Ectodermal cell (in vitro differentiated cells): ENCODE measurements at regions not wholly inside any gene's neighbourhood (a gene's known extent, or its start where the extent isn't known, plus 50 kb on each side); places are given as distances from the start of the nearest gene placed in this dataset.

Source experiments
- H3K27ac ChIP-seq: 2 replicates; pipeline ENCODE4 v1.7.0; 2013; ENCODE audit warnings: mild to moderate bottlenecking, low read depth, low read length; ENCODE audit not compliant: insufficient read depth, poor library complexity, severe bottlenecking
- H3K27me3 ChIP-seq: 2 replicates; pipeline ENCODE4 v1.7.0; 2013; ENCODE audit warnings: mild to moderate bottlenecking, low read length; ENCODE audit not compliant: insufficient read depth, control insufficient read depth, poor library complexity, severe bottlenecking
- H3K36me3 ChIP-seq: one replicate; pipeline ENCODE4 v1.7.0; 2013; ENCODE audit warnings: low read length; ENCODE audit not compliant: control insufficient read depth, insufficient read depth
- H3K4me1 ChIP-seq: one replicate; pipeline ENCODE4 v1.7.0; 2013; ENCODE audit warnings: low read length; ENCODE audit not compliant: control insufficient read depth, insufficient read depth
- H3K4me3 ChIP-seq: 2 replicates; pipeline ENCODE4 v1.7.0; 2013; ENCODE audit warnings: low read depth, low read length, control low read depth; ENCODE audit not compliant: insufficient read depth
- H3K9me3 ChIP-seq: 2 replicates; pipeline ENCODE4 v1.7.0; 2013; ENCODE audit warnings: mild to moderate bottlenecking, low read length, moderate library complexity; ENCODE audit not compliant: control insufficient read depth
- WGBS, 2 experiments: methylation state at CpG; one replicate each; pipeline ENCODE4 v1.1.7; 2013; ENCODE audit warnings: missing lambda C conversion rate in 2 of 2; 5-methylcytosine and 5-hydroxymethylcytosine counted together

DNA sequence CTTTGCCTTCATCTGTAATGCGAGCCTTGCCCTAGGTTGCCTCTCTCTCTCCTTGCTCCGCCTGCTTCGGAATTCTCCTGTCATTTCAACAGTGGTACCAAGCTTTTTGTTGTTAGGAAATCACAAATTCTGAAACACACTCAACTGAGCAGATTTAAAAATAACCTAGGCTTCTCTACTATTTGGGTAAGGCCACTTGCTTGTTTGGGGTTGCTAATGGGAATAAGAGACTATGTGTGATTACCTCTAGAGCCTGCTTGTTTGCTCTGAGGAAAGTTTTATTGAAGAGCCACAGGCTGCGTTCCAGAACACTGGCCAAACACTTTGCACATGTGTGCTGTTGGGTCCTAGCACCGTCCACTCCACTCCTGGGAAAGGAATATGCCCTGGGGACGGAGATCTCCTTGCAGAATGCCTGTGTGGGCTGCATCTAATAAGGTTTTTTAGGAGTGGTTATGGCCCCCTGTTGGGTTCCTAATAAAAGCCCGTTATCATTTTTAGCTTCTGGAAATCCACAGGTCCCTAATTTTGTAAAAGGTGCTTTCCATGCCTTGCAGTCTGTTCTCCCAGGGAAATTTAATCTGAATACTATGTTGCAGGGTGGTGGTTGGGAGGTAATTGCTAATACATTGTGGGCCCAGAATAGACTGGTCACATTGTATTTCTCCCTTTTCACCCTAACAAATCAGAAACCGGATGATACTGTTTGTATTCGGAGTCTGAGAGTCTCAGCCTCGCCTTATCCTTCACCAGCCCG lies 68.7 kb upstream of the KLF6 start:
- no peaks in the 10 kb centered on the region for H3K27me3 ChIP-seq
- WGBS, 2 experiments: 67 to 81% methylated on average over 11 of the region's 11 CpGs

GRCh38 chr10:3853016-3853415 lies 68.0 kb upstream of the KLF6 start:
- no peaks in the 10 kb centered on the region for H3K36me3 ChIP-seq
- H3K27ac ChIP-seq: no peak overlapping the region
- no peaks in the 10 kb centered on the region for H3K9me3 ChIP-seq
- WGBS, 2 experiments: 83 to 88% methylated on average over 10 of the region's 10 CpGs
- no peaks in the 10 kb centered on the region for H3K4me1 ChIP-seq
- no peaks in the 10 kb centered on the region for H3K27me3 ChIP-seq
- H3K4me3 ChIP-seq: no peak overlapping the region

More for the DNA sequence above, 68.7 kb upstream of the KLF6 start:
- Histone ChIP-seq H3K27ac (no peak overlapping the region), H3K9me3 (no peaks in the 10 kb centered on the region), H3K4me3 (no peak overlapping the region), H3K36me3 (no peaks in the 10 kb centered on the region), H3K4me1 (no peaks in the 10 kb centered on the region)

GRCh38 chr10:3852147-3852904 lies 67.3 kb upstream of the KLF6 start:
- Histone ChIP-seq H3K27me3 (no peaks in the 10 kb centered on the region), H3K27ac (no peak overlapping the region), H3K4me1 (no peaks in the 10 kb centered on the region), H3K9me3 (no peaks in the 10 kb centered on the region), H3K4me3 (no peak overlapping the region), H3K36me3 (no peaks in the 10 kb centered on the region)
- 77 to 88% methylated on average over 7 to 9 of the region's 10 CpGs for WGBS, 2 experiments

DNA sequence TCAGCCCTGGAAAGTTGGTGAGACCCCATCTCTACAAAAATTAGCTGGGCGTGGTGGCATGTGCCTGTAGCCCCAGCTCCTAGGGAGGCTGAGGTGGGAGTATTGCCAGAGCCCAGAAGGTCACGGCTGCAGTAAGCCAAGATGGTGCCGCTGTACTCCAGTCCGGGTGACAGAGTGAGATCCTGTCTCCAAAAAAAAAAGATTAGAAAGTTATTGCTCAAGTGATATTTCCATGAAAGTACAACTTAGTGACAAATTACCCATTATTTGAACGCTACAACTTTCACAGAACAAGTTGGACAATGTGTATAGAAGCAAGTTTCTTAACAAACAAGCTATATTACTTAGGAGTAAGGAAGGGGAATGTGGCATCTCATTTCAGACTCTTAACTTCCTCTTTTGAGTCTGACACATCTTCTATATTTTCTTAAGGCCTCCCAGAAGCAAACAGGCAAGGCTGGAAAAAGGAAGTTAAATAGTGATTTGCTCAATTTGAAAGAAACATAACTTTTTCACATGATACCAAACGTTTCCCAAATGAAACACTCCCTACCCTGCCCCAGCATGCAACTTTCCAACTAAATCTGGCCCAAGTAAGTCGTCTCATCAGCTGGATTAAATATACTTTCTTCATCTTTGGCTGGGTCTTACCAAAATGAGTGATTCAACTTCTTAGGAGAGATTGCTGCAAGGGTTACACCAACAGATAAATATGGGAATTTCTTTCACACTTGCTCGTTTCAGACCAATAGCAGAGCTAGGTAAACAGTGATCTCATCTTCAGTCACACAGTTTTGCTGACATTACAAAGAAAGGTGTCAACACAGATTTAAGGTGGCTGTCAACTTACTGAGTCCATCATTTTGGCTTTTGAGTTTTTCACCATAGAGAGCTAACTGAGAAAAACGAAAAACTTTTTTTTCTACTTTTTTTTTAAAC lies 66.3 kb upstream of the KLF6 start:
- no peak overlapping the region for H3K27ac ChIP-seq
- WGBS, 2 experiments: 86 to 87% methylated on average over 9 of the region's 9 CpGs
- H3K4me3 ChIP-seq: no peak overlapping the region
- no peaks in the 10 kb centered on the region for H3K9me3 ChIP-seq
- no peaks in the 10 kb centered on the region for H3K36me3 ChIP-seq
- H3K4me1 ChIP-seq: no peaks in the 10 kb centered on the region
- no peaks in the 10 kb centered on the region for H3K27me3 ChIP-seq

DNA sequence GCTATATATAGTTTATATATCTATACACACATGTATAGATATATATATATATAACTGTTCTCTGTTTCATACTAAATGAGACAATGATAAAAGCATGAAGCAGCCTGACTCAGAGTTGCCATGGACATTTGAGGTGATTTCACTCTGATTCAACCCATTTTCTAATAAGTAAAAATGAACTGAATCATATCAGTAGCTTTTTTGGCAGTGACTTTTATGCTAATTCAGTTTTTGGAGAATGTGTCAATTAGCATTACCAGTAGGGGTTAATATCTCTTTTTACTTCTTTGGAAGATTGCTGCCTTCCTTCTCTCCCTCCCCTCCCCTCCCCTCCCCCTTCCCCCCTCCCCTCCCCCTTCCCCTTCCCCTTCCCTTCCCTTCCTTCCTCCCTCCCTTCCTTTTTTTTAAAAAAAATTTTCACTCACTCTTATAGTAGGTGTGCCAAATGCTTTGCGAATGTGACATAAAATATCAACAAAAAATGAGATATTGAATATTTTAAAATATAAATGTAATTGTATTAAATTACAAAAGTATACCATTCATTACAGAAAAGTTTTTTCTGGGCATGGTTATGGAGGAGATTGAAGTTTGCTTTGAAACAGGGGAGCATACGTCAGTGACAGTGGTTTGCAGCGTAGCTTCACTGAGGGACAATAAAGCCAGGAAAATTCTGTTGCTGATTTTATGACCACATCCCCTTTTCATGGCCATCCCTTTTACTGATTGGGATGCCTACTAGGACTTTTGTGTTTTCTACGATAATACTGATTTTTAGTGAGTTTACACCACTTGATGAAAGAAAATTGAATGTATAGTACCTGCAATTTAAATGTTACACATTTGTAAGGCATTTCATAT lies 64.0 kb upstream of the KLF6 start:
- 95 to 100% methylated on average over 2 to 3 of the region's 4 CpGs for WGBS, 2 experiments
- H3K4me3 ChIP-seq: no peak overlapping the region
- H3K4me1 ChIP-seq: no peaks in the 10 kb centered on the region
- no peaks in the 10 kb centered on the region for H3K36me3 ChIP-seq
- no peak overlapping the region for H3K27ac ChIP-seq
- no peaks in the 10 kb centered on the region for H3K9me3 ChIP-seq
- H3K27me3 ChIP-seq: no peaks in the 10 kb centered on the region

DNA sequence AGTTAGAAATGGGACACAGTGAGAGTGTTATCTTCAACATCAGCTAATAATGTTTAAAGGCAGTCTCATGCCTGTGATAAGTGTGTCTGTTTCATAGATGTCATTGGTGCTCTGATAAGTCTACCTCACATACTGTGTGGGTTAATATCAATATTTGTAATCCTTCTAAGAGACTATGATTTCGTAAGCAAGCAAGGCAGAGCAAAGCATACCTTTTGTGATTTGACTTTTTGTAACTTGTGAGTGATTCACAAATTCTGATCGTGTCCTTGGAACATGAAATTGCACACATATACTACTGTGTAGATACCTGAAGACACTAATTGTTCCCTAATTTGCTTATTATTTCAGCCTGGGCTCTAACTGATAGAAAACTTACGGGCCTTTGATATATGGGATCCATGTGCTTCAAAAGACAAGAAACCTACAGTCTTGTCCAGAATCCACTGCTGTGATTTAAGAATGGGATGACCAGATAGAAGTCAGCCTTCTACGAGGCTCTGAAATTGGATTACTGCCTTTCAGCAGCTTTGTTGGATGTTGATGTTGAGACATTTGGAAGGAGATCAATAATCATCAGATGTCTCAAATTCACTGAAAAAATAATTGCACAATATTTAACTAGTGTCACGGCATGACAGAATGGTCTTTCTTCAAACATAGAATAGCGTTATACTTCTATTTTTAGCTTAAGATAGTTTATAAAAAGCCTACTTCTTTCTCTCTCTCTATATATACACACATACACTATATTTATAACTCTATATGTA lies 63.2 kb upstream of the KLF6 start:
- H3K9me3 ChIP-seq: no peaks in the 10 kb centered on the region
- no peaks in the 10 kb centered on the region for H3K4me1 ChIP-seq
- no peak overlapping the region for H3K27ac ChIP-seq
- H3K36me3 ChIP-seq: no peaks in the 10 kb centered on the region
- H3K4me3 ChIP-seq: no peak overlapping the region
- WGBS, 2 experiments: 94% methylated on average over 6 of the region's 6 CpGs
- no peaks in the 10 kb centered on the region for H3K27me3 ChIP-seq

- 95 to 98% methylated on average over 1 to 3 of the region's 3 CpGs for WGBS, 2 experiments
- no peak overlapping the region for H3K27ac ChIP-seq
Observed at GRCh38 chr10:3846736-3847135, 61.7 kb upstream of the KLF6 start.

GRCh38 chr10:3844491-3845025 lies 59.5 kb upstream of the KLF6 start:
- no peak overlapping the region for H3K4me3 ChIP-seq
- WGBS, 2 experiments: 75 to 94% methylated on average over 1 of the region's 1 CpG

More at GRCh38 chr10:3846736-3847135, 61.7 kb upstream of the KLF6 start:
- Histone ChIP-seq H3K36me3 (no peaks in the 10 kb centered on the region), H3K9me3 (no peaks in the 10 kb centered on the region), H3K27me3 (no peaks in the 10 kb centered on the region), H3K4me1 (no peaks in the 10 kb centered on the region), H3K4me3 (no peak overlapping the region)

More at GRCh38 chr10:3844491-3845025, 59.5 kb upstream of the KLF6 start:
- no peaks in the 10 kb centered on the region for H3K27me3 ChIP-seq
- no peaks in the 10 kb centered on the region for H3K4me1 ChIP-seq
- no peaks in the 10 kb centered on the region for H3K9me3 ChIP-seq
- no peaks in the 10 kb centered on the region for H3K36me3 ChIP-seq
- no peak overlapping the region for H3K27ac ChIP-seq
